Heart left ventricle (tissue), 16 donors: ENCODE measurements at regions not wholly inside any gene's neighbourhood (a gene's known extent, or its start where the extent isn't known, plus 50 kb on each side); places are given as distances from the start of the nearest gene placed in this dataset.

Experiments
- ATAC-seq, 4 donors: fragments of 200-7000 bp; cut with Tn5 transposase; one replicate each; pipeline ENCODE4 v1.9.1; 2020 to 2022; ENCODE audit warnings: moderate library complexity in 4 of 4, mild to moderate bottlenecking in 3 of 4, moderate number of reproducible peaks in 1 of 4
- DNase-seq, 5 donors: peaks; one replicate each; pipeline ENCODE4 v3.0.0-alpha.2; 2020
- H3K27ac ChIP-seq, 12 donors: fragments of 200-600 bp; sonication (generic) in 4 of 12; one replicate each; pipeline versions ENCODE4 v1.5.0 to v1.8.0; 2016 to 2022; ENCODE audit warnings: mild to moderate bottlenecking in 2 of 12
- H3K27me3 ChIP-seq, 9 donors: fragments of 200-600 bp; sonication (generic) in 2 of 9; one replicate each; pipeline versions ENCODE4 v1.5.1 to v1.8.0; 2016 to 2022; ENCODE audit warnings: mild to moderate bottlenecking in 3 of 9
- H3K36me3 ChIP-seq, 9 donors: fragments of 200-600 bp; sonication (generic) in 2 of 9; one replicate each; pipeline versions ENCODE4 v1.5.0 to v1.8.0; 2018 to 2022; ENCODE audit warnings: mild to moderate bottlenecking in 2 of 9
- H3K4me1 ChIP-seq, 12 donors: fragments of 200-600 bp; sonication (generic) in 4 of 12; one replicate each; pipeline versions ENCODE4 v1.5.0 to v1.8.0; 2016 to 2022; ENCODE audit warnings: mild to moderate bottlenecking in 3 of 12
- H3K4me3 ChIP-seq, 12 donors: fragments of 200-600 bp; sonication (generic) in 4 of 12; one replicate each; pipeline versions ENCODE4 v1.5.0 to v1.8.0; 2017 to 2022; ENCODE audit warnings: mild to moderate bottlenecking in 9 of 12, moderate library complexity in 4 of 12
- H3K9me3 ChIP-seq, 12 donors: fragments of 200-600 bp; sonication (generic) in 4 of 12; one replicate each; pipeline versions ENCODE4 v1.5.0 to v1.8.0; 2016 to 2022; ENCODE audit warnings: mild to moderate bottlenecking in 1 of 12
- POLR2A ChIP-seq, 2 donors: fragments of 450-650 bp; IDR thresholded peaks; one replicate each; pipeline ENCODE4 v1.6.1; 2017; ENCODE audit warnings: antibody characterized with exemption in 2 of 2, mild to moderate bottlenecking in 2 of 2, moderate library complexity in 2 of 2
- WGBS, 4 donors: extraction: QIAGEN DNeasy Blood & Tissue Kit in 2 of 4; methylation state at CpG; one replicate each; pipeline versions ENCODE4 v1.1.5 to v1.1.7; 2013 to 2018; 5-methylcytosine and 5-hydroxymethylcytosine counted together
- intact Hi-C, 10 donors: fragments of 100-400 bp; cut with DNase I; formaldehyde crosslinking; loops; one replicate each; pipeline versions ENCODE4 v1.11.1 to v1.14.2; 2022
- TF ChIP-seq, protein P1 (sequence below), 12 donors: fragments of 200-600 bp; sonication (generic) in 4 of 12; IDR thresholded peaks; one replicate each; pipeline versions ENCODE4 v1.5.0 to v1.8.0; 2018 to 2022; ENCODE audit warnings: antibody characterized with exemption in 12 of 12, mild to moderate bottlenecking in 5 of 12
- donor health status: ischemic (EF 13 %, LVEDD 7.1; RV severe dilation, severe dysfunction).
- donor health status: healthy with polysubstance abuse.
- donor health status: DM: no; HTN: yes; CAD: no.
- donor health status: DM: no; HTN: no; CAD: no.
- donor health status: ischemic (EF 25% LVEDD 6.9; RV normal size, moderate dysfunction).
- donor health status: ischemic (EF 25% LVEDD 5.7; RV mildly dilated, moderate dysfunction).
- donor health status: healthy.
- donor health status: DM: yes; HTN: yes; CAD: no.
- donor health status: ischemic (EF 35%, LVEDD 5.7; RV mildly dilated, moderate dysfunction).
- donor health status: nonischemic (EF 11% LVEDD 7.7; RV severe dilation, severe dysfunction).
- donor health status: DM: yes; HTN: yes; CAD: no.
- donor health status: PGD.
- donor health status: ischemic (EF 29% LVEDD 5.4; RV normal size, mild dysfunction).
- donor health status: nonischemic (EF 23%, LVEDD 6.1; RV moderate dilation, normal function).

DNA sequence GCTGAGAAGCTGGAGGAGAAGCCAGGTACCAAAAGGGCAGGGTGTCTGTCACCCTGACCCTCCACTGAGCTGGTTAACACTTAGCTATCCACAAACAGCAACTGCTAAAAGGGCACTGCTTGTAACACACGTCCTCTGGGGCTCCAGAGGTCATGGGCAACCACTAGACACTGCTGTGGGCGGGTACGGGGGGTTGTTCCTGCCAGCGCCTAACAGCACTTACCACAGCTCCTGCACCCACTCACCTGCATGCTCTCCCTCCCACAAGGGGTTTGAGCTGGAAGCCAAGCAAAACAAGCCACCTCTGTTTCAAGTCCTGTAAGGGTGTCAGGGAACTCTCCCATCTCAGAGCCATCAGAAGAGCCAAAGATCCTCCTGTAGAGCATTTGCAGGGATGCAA lies 407.6 kb downstream of the MFSD1 start:
- Histone ChIP-seq H3K4me3 (no peak overlapping the region), H3K9me3 (peaks cover 0 to 4% (median 0%) of the 10 kb centered on the region in 12 donors), H3K27me3 (no peaks in the 10 kb centered on the region), H3K36me3 (no peaks in the 10 kb centered on the region), H3K4me1 (no peaks in the 10 kb centered on the region), H3K27ac (no peak overlapping the region)
- WGBS, 4 donors = 66 to 71% (median 70%) methylated on average over 4 of the region's 4 CpGs
- DNase-seq = no peak
- intact Hi-C loops = no loop called here
- TF ChIP-seq POLR2A (IDR thresholded peaks at IDR 0.05) = no peak
- TF ChIP-seq, protein P1, sequence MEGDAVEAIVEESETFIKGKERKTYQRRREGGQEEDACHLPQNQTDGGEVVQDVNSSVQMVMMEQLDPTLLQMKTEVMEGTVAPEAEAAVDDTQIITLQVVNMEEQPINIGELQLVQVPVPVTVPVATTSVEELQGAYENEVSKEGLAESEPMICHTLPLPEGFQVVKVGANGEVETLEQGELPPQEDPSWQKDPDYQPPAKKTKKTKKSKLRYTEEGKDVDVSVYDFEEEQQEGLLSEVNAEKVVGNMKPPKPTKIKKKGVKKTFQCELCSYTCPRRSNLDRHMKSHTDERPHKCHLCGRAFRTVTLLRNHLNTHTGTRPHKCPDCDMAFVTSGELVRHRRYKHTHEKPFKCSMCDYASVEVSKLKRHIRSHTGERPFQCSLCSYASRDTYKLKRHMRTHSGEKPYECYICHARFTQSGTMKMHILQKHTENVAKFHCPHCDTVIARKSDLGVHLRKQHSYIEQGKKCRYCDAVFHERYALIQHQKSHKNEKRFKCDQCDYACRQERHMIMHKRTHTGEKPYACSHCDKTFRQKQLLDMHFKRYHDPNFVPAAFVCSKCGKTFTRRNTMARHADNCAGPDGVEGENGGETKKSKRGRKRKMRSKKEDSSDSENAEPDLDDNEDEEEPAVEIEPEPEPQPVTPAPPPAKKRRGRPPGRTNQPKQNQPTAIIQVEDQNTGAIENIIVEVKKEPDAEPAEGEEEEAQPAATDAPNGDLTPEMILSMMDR (IDR thresholded peaks at IDR 0.05) = no peak
- ATAC-seq = no peak

GRCh38 chr3:159210336-159210735 lies 408.5 kb downstream of the MFSD1 start:
- WGBS, 4 donors = 86 to 100% (median 93%) methylated on average over 1 of the region's 1 CpG
- no peak overlapping the region for H3K4me3 ChIP-seq
- H3K27me3 ChIP-seq = no peaks in the 10 kb centered on the region
- no peaks in the 10 kb centered on the region for H3K4me1 ChIP-seq
- H3K27ac ChIP-seq = no peak overlapping the region
- peaks cover 0 to 4% (median 0%) of the 10 kb centered on the region in 12 donors for H3K9me3 ChIP-seq
- no peaks in the 10 kb centered on the region for H3K36me3 ChIP-seq
- TF ChIP-seq, protein P1 (IDR thresholded peaks at IDR 0.05) = no peak
- no peak for TF ChIP-seq POLR2A (IDR thresholded peaks at IDR 0.05)
- ATAC-seq = no peak
- intact Hi-C loops = no loop called here
- DNase-seq = no peak

DNA sequence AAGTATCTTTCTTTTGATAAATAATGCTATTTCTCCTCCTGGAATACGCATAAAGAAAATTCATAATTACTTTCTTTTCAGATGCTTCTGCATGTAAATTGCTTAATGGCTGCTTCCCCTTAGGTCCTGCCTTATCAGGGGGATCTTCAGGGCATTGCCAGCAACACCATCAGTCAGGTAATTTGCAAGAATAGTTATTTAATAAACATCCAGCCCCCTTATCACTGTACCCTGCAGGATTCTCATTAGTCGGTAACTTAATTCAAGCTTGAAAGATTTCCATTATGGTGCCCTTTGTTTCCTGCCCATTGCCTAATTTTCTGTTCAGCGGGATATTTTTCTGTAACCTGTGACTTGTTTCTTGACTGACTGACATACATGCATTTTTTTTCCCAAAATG lies 414.5 kb downstream of the MFSD1 start:
- 87 to 92% (median 89%) methylated on average over 3 of the region's 3 CpGs for WGBS, 4 donors
- H3K27ac ChIP-seq = no peak overlapping the region
- TF ChIP-seq, protein P1 (IDR thresholded peaks at IDR 0.05) = no peak
- TF ChIP-seq POLR2A (IDR thresholded peaks at IDR 0.05) = no peak

DNA sequence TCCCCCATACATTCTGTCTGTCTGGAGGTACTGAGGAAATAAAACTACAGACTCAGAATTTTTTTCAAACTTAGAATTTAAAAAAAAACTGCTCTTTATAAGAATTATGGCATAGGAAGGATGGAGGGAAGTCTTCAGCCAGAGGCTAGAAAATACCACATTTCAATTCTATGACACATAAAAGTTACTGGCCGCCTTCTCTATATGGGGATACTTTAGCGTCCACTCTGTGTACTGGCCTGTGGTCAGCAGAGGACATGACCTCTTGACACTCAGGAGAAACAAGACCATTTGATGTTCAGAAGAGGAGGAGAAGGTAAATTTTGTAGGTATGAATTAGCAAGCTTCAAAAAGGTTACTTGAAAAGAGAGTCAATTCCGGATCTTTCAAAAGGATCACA lies 417.4 kb downstream of the MFSD1 start:
- no peaks in the 10 kb centered on the region for H3K4me1 ChIP-seq
- intact Hi-C loops = no loop called here
- ATAC-seq (no peak), DNase-seq (no peak)
- H3K27ac ChIP-seq = no peak overlapping the region
- no peak overlapping the region for H3K4me3 ChIP-seq
- WGBS, 4 donors = 91 to 97% (median 93%) methylated on average over 3 of the region's 3 CpGs
- TF ChIP-seq POLR2A (IDR thresholded peaks at IDR 0.05) = no peak
- TF ChIP-seq, protein P1 (IDR thresholded peaks at IDR 0.05) = no peak
- H3K27me3 ChIP-seq = no peaks in the 10 kb centered on the region
- H3K36me3 ChIP-seq = no peaks in the 10 kb centered on the region
- no peaks in the 10 kb centered on the region for H3K9me3 ChIP-seq

More for the DNA sequence above, 414.5 kb downstream of the MFSD1 start:
- no peak for ATAC-seq
- no peaks in the 10 kb centered on the region for H3K27me3 ChIP-seq
- H3K4me3 ChIP-seq = no peak overlapping the region
- intact Hi-C loops = no loop called here
- H3K4me1 ChIP-seq = no peaks in the 10 kb centered on the region
- H3K9me3 ChIP-seq = no peaks in the 10 kb centered on the region
- no peak for DNase-seq
- H3K36me3 ChIP-seq = no peaks in the 10 kb centered on the region
